ENCODE measurements at regions not wholly inside any gene's neighbourhood (a gene's known extent, or its start where the extent isn't known, plus 50 kb on each side); places are given as distances from the start of the nearest gene placed in this dataset.
"Not testable (repeated sequence)": the region's sequence is repeated elsewhere in the genome, so short reads cannot be mapped to it uniquely, and the experiment has no call there.

DNA sequence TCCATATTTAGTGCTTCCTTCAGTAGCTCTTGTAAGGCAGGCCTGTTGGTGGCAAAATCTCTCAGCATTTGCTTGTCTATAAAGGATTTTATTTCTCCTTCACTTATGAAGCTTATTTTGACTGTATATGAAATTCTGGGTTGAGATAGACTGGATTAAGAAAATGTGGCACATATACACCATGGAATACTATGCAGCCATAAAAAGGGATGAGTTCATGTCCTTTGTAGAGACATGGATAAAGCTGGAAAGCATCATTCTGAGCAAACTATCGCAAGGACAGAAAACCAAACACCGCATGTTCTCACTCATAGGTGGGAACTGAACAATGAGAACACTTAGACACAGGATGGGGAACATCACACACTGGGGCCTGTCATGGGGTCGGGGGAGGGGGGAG lies 73.1 kb downstream of the ADCYAP1 start:
- TF ChIP-seq CTCF (IDR thresholded peaks at IDR 0.05; ENCODE audit: low read depth, low read length); POLR2A (IDR thresholded peaks at IDR 0.05; ENCODE audit: extremely low read depth, insufficient read length): not testable (repeated sequence)
